ENCODE measurements at regions not wholly inside any gene's neighbourhood (a gene's known extent, or its start where the extent isn't known, plus 50 kb on each side); places are given as distances from the start of the nearest gene placed in this dataset.

DNA sequence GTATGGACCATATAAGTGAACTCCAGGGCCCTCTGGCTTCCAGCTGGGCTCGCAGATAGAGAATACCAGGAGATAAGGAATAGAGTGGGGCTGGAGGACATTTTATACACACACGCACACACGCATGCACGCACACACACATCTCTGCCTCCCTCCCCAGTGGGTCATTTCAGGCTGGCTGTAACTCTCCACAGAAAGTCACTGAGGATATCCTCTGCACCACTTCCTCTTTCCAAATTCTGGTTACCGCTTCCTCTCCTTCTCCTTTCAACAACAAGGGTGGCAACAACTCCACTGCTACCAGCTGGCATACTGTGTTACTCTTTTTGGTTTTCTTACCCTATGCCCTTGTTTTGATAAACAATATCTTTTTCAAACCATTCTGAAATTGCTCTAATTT is 280.2 kb downstream of the COL12A1 start:
- TF ChIP-seq ETS1 (IDR thresholded peaks at IDR 0.05) = no peak
- TF ChIP-seq POLR2AphosphoS5 (IDR thresholded peaks at IDR 0.05; ENCODE audit: low read depth) = no peak
- TF ChIP-seq, protein P1, sequence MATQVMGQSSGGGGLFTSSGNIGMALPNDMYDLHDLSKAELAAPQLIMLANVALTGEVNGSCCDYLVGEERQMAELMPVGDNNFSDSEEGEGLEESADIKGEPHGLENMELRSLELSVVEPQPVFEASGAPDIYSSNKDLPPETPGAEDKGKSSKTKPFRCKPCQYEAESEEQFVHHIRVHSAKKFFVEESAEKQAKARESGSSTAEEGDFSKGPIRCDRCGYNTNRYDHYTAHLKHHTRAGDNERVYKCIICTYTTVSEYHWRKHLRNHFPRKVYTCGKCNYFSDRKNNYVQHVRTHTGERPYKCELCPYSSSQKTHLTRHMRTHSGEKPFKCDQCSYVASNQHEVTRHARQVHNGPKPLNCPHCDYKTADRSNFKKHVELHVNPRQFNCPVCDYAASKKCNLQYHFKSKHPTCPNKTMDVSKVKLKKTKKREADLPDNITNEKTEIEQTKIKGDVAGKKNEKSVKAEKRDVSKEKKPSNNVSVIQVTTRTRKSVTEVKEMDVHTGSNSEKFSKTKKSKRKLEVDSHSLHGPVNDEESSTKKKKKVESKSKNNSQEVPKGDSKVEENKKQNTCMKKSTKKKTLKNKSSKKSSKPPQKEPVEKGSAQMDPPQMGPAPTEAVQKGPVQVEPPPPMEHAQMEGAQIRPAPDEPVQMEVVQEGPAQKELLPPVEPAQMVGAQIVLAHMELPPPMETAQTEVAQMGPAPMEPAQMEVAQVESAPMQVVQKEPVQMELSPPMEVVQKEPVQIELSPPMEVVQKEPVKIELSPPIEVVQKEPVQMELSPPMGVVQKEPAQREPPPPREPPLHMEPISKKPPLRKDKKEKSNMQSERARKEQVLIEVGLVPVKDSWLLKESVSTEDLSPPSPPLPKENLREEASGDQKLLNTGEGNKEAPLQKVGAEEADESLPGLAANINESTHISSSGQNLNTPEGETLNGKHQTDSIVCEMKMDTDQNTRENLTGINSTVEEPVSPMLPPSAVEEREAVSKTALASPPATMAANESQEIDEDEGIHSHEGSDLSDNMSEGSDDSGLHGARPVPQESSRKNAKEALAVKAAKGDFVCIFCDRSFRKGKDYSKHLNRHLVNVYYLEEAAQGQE (IDR thresholded peaks at IDR 0.05; ENCODE audit: unreplicated experiment) = no peak
- no peak for TF ChIP-seq STAT1 (IDR thresholded peaks at IDR 0.05; ENCODE audit: unreplicated experiment)
- TF ChIP-seq, protein P2, sequence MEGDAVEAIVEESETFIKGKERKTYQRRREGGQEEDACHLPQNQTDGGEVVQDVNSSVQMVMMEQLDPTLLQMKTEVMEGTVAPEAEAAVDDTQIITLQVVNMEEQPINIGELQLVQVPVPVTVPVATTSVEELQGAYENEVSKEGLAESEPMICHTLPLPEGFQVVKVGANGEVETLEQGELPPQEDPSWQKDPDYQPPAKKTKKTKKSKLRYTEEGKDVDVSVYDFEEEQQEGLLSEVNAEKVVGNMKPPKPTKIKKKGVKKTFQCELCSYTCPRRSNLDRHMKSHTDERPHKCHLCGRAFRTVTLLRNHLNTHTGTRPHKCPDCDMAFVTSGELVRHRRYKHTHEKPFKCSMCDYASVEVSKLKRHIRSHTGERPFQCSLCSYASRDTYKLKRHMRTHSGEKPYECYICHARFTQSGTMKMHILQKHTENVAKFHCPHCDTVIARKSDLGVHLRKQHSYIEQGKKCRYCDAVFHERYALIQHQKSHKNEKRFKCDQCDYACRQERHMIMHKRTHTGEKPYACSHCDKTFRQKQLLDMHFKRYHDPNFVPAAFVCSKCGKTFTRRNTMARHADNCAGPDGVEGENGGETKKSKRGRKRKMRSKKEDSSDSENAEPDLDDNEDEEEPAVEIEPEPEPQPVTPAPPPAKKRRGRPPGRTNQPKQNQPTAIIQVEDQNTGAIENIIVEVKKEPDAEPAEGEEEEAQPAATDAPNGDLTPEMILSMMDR (conservative IDR thresholded peaks at IDR 0.05; ENCODE audit: low read depth in 2 of 2) = no peak
- no peak for TF ChIP-seq EZH2 (IDR thresholded peaks at IDR 0.05; ENCODE audit: low read depth, unreplicated experiment)
- TF ChIP-seq ZNF462 (CRISPR knock-in tag; IDR thresholded peaks at IDR 0.05) = no peak
- TF ChIP-seq ZNF114 (CRISPR knock-in tag; IDR thresholded peaks at IDR 0.05) = no peak
- TF ChIP-seq JUNB (IDR thresholded peaks at IDR 0.05; ENCODE audit: unreplicated experiment) = no peak

All from GM23338 (cell line).